Tibial nerve (tissue), 4 donors: ENCODE measurements at regions not wholly inside any gene's neighbourhood (a gene's known extent, or its start where the extent isn't known, plus 50 kb on each side); places are given as distances from the start of the nearest gene placed in this dataset.
"Not testable (repeated sequence)": the region's sequence is repeated elsewhere in the genome, so short reads cannot be mapped to it uniquely, and the experiment has no call there.

Experiments used
- DNase-seq, 2 donors: peaks; one replicate each; pipeline ENCODE4 v3.0.0-alpha.2; 2019; ENCODE audit warnings: low spot score in 2 of 2
- H3K27ac ChIP-seq, 4 donors: fragments of 200-600 bp; sonication (generic) in 3 of 4; one replicate each; pipeline ENCODE4 v1.5.1; 2017 to 2019; ENCODE audit warnings: mild to moderate bottlenecking in 1 of 4
- H3K27me3 ChIP-seq, 2 donors: fragments of 200-600 bp; sonication (generic) in 1 of 2; one replicate each; pipeline versions ENCODE4 v1.5.1 to v1.6.0; 2017 to 2019
- H3K36me3 ChIP-seq, 3 donors: fragments of 200-600 bp; sonication (generic); one replicate each; pipeline ENCODE4 v1.5.1; 2018 to 2019
- H3K4me1 ChIP-seq, 4 donors: fragments of 200-600 bp; sonication (generic) in 3 of 4; one replicate each; pipeline ENCODE4 v1.5.1; 2017 to 2019
- H3K4me3 ChIP-seq, 4 donors: fragments of 200-600 bp; sonication (generic) in 3 of 4; one replicate each; pipeline ENCODE4 v1.5.1; 2017 to 2019; ENCODE audit warnings: mild to moderate bottlenecking in 1 of 4, moderate library complexity in 1 of 4
- H3K9me3 ChIP-seq, 4 donors: fragments of 200-600 bp; sonication (generic) in 3 of 4; one replicate each; pipeline ENCODE4 v1.5.1; 2017 to 2019
- CTCF ChIP-seq, 5 experiments: fragments of 200-600 bp in 3 of 5; fragments of 450-650 bp in 2 of 5; sonication (generic) in 3 of 5; IDR thresholded peaks; one replicate each; pipeline ENCODE4 v1.5.1; 2016 to 2019; ENCODE audit warnings: antibody characterized with exemption in 5 of 5, mild to moderate bottlenecking in 3 of 5, moderate library complexity in 2 of 5
- EP300 ChIP-seq, 2 donors: sonication (generic); formaldehyde crosslinking; IDR thresholded peaks; one replicate each; pipeline ENCODE4 v1.6.1; 2017; ENCODE audit warnings: antibody characterized with exemption in 2 of 2, mild to moderate bottlenecking in 1 of 2
- POLR2A ChIP-seq, 2 donors: fragments of 450-650 bp; IDR thresholded peaks; one replicate each; pipeline ENCODE4 v1.6.1; 2017; ENCODE audit warnings: antibody characterized with exemption in 2 of 2, mild to moderate bottlenecking in 2 of 2, moderate library complexity in 2 of 2
- WGBS, 2 donors: methylation state at CpG; one replicate each; pipeline ENCODE4 v1.1.5; 2018; 5-methylcytosine and 5-hydroxymethylcytosine counted together

GRCh38 chr10:8663131-8663530 is 608.6 kb downstream of the GATA3 start:
- no peaks in the 10 kb centered on the region for H3K27me3 ChIP-seq
- 77 to 80% methylated on average over 2 of the region's 2 CpGs for WGBS, 2 donors
- no peak for TF ChIP-seq POLR2A (IDR thresholded peaks at IDR 0.05)
- no peak for TF ChIP-seq CTCF (IDR thresholded peaks at IDR 0.05)
- no peak for TF ChIP-seq EP300 (IDR thresholded peaks at IDR 0.05)

GRCh38 chr10:8665322-8665721 is 610.8 kb downstream of the GATA3 start:
- DNase-seq: no peak
- WGBS, 2 donors: 66 to 74% methylated on average over 2 of the region's 2 CpGs

More at GRCh38 chr10:8663131-8663530, 608.6 kb downstream of the GATA3 start:
- H3K27ac ChIP-seq: no peak overlapping the region
- H3K4me3 ChIP-seq: no peak overlapping the region
- no peaks in the 10 kb centered on the region for H3K4me1 ChIP-seq
- no peak for DNase-seq
- no peaks in the 10 kb centered on the region for H3K9me3 ChIP-seq
- no peaks in the 10 kb centered on the region for H3K36me3 ChIP-seq

GRCh38 chr10:8670461-8670860 is 616.0 kb downstream of the GATA3 start:
- Histone ChIP-seq H3K4me1 (no peaks in the 10 kb centered on the region), H3K4me3 (no peak overlapping the region), H3K36me3 (no peaks in the 10 kb centered on the region), H3K9me3 (peaks cover 0 to 8% (median 0%) of the 10 kb centered on the region in 4 donors), H3K27me3 (no peaks in the 10 kb centered on the region), H3K27ac (no peak overlapping the region)
- TF ChIP-seq POLR2A (IDR thresholded peaks at IDR 0.05) (no peak), CTCF (IDR thresholded peaks at IDR 0.05) (no peak), EP300 (IDR thresholded peaks at IDR 0.05) (no peak)
- DNase-seq: no peak
- 89% methylated on average over 2 of the region's 2 CpGs for WGBS, 2 donors

More at GRCh38 chr10:8665322-8665721, 610.8 kb downstream of the GATA3 start:
- no peaks in the 10 kb centered on the region for H3K9me3 ChIP-seq
- H3K27me3 ChIP-seq: no peaks in the 10 kb centered on the region
- TF ChIP-seq POLR2A (IDR thresholded peaks at IDR 0.05) (no peak), EP300 (IDR thresholded peaks at IDR 0.05) (no peak), CTCF (IDR thresholded peaks at IDR 0.05) (no peak)
- no peaks in the 10 kb centered on the region for H3K36me3 ChIP-seq
- H3K4me3 ChIP-seq: no peak overlapping the region
- no peaks in the 10 kb centered on the region for H3K4me1 ChIP-seq
- no peak overlapping the region for H3K27ac ChIP-seq

- Histone ChIP-seq H3K4me1 (no peaks in the 10 kb centered on the region), H3K4me3 (no peak overlapping the region), H3K36me3 (no peaks in the 10 kb centered on the region), H3K27me3 (no peaks in the 10 kb centered on the region), H3K9me3 (peaks cover 0 to 8% (median 0%) of the 10 kb centered on the region in 4 donors), H3K27ac (no peak overlapping the region)
- no peak for DNase-seq
- no peak for TF ChIP-seq EP300 (IDR thresholded peaks at IDR 0.05)
- no peak for TF ChIP-seq POLR2A (IDR thresholded peaks at IDR 0.05)
- no peak for TF ChIP-seq CTCF (IDR thresholded peaks at IDR 0.05)
- WGBS, 2 donors: 76 to 90% methylated on average over 3 of the region's 3 CpGs
Measured at GRCh38 chr10:8674230-8674629, 619.7 kb downstream of the GATA3 start.

- WGBS, 2 donors: 56 to 68% methylated on average over 6 of the region's 6 CpGs
- no peaks in the 10 kb centered on the region for H3K4me1 ChIP-seq
- no peaks in the 10 kb centered on the region for H3K9me3 ChIP-seq
- no peak overlapping the region for H3K4me3 ChIP-seq
- no peak for DNase-seq
- TF ChIP-seq CTCF (IDR thresholded peaks at IDR 0.05): no peak
- no peak for TF ChIP-seq EP300 (IDR thresholded peaks at IDR 0.05)
- TF ChIP-seq POLR2A (IDR thresholded peaks at IDR 0.05): no peak
- H3K27ac ChIP-seq: no peak overlapping the region
- no peaks in the 10 kb centered on the region for H3K36me3 ChIP-seq
- H3K27me3 ChIP-seq: no peaks in the 10 kb centered on the region
Measured at GRCh38 chr10:8677642-8678041, 623.2 kb downstream of the GATA3 start.

- WGBS, 2 donors: 90 to 92% methylated on average over 3 of the region's 3 CpGs
- not testable (repeated sequence) for H3K36me3 ChIP-seq, H3K9me3 ChIP-seq, H3K4me1 ChIP-seq, H3K27me3 ChIP-seq, H3K27ac ChIP-seq, DNase-seq, H3K4me3 ChIP-seq
Measured at GRCh38 chr10:8684916-8685315, 630.4 kb downstream of the GATA3 start.
